ENCODE measurements at regions not wholly inside any gene's neighbourhood (a gene's known extent, or its start where the extent isn't known, plus 50 kb on each side); places are given as distances from the start of the nearest gene placed in this dataset.

GRCh38 chr17:53765129-53765528 is 57.6 kb upstream of the KIF2B start:
- TF ChIP-seq, protein P1, sequence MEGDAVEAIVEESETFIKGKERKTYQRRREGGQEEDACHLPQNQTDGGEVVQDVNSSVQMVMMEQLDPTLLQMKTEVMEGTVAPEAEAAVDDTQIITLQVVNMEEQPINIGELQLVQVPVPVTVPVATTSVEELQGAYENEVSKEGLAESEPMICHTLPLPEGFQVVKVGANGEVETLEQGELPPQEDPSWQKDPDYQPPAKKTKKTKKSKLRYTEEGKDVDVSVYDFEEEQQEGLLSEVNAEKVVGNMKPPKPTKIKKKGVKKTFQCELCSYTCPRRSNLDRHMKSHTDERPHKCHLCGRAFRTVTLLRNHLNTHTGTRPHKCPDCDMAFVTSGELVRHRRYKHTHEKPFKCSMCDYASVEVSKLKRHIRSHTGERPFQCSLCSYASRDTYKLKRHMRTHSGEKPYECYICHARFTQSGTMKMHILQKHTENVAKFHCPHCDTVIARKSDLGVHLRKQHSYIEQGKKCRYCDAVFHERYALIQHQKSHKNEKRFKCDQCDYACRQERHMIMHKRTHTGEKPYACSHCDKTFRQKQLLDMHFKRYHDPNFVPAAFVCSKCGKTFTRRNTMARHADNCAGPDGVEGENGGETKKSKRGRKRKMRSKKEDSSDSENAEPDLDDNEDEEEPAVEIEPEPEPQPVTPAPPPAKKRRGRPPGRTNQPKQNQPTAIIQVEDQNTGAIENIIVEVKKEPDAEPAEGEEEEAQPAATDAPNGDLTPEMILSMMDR (conservative IDR thresholded peaks at IDR 0.05; ENCODE audit: low read depth in 2 of 2) = no peak
- no peak for TF ChIP-seq EZH2phosphoT487 (IDR thresholded peaks at IDR 0.05; ENCODE audit: unreplicated experiment)
- TF ChIP-seq POLR2AphosphoS5 (IDR thresholded peaks at IDR 0.05; ENCODE audit: low read depth) = no peak
- TF ChIP-seq REST (IDR thresholded peaks at IDR 0.05; ENCODE audit: unreplicated experiment) = no peak
- no peak for TF ChIP-seq EZH2 (IDR thresholded peaks at IDR 0.05; ENCODE audit: low read depth, unreplicated experiment)
- TF ChIP-seq STAT1 (IDR thresholded peaks at IDR 0.05; ENCODE audit: unreplicated experiment) = no peak
- TF ChIP-seq ZNF114 (CRISPR knock-in tag; IDR thresholded peaks at IDR 0.05) = no peak
- no peak for TF ChIP-seq CREB1 (CRISPR knock-in tag; IDR thresholded peaks at IDR 0.05; ENCODE audit: low read depth)
- TF ChIP-seq NANOG (IDR thresholded peaks at IDR 0.05; ENCODE audit: borderline replicate concordance) = no peak
- no peak for TF ChIP-seq JUNB (IDR thresholded peaks at IDR 0.05; ENCODE audit: unreplicated experiment)
- TF ChIP-seq ETS1 (IDR thresholded peaks at IDR 0.05) = no peak
- no peak for TF ChIP-seq ZNF331 (CRISPR knock-in tag; IDR thresholded peaks at IDR 0.05; ENCODE audit: low read depth)
- TF ChIP-seq, protein P2, sequence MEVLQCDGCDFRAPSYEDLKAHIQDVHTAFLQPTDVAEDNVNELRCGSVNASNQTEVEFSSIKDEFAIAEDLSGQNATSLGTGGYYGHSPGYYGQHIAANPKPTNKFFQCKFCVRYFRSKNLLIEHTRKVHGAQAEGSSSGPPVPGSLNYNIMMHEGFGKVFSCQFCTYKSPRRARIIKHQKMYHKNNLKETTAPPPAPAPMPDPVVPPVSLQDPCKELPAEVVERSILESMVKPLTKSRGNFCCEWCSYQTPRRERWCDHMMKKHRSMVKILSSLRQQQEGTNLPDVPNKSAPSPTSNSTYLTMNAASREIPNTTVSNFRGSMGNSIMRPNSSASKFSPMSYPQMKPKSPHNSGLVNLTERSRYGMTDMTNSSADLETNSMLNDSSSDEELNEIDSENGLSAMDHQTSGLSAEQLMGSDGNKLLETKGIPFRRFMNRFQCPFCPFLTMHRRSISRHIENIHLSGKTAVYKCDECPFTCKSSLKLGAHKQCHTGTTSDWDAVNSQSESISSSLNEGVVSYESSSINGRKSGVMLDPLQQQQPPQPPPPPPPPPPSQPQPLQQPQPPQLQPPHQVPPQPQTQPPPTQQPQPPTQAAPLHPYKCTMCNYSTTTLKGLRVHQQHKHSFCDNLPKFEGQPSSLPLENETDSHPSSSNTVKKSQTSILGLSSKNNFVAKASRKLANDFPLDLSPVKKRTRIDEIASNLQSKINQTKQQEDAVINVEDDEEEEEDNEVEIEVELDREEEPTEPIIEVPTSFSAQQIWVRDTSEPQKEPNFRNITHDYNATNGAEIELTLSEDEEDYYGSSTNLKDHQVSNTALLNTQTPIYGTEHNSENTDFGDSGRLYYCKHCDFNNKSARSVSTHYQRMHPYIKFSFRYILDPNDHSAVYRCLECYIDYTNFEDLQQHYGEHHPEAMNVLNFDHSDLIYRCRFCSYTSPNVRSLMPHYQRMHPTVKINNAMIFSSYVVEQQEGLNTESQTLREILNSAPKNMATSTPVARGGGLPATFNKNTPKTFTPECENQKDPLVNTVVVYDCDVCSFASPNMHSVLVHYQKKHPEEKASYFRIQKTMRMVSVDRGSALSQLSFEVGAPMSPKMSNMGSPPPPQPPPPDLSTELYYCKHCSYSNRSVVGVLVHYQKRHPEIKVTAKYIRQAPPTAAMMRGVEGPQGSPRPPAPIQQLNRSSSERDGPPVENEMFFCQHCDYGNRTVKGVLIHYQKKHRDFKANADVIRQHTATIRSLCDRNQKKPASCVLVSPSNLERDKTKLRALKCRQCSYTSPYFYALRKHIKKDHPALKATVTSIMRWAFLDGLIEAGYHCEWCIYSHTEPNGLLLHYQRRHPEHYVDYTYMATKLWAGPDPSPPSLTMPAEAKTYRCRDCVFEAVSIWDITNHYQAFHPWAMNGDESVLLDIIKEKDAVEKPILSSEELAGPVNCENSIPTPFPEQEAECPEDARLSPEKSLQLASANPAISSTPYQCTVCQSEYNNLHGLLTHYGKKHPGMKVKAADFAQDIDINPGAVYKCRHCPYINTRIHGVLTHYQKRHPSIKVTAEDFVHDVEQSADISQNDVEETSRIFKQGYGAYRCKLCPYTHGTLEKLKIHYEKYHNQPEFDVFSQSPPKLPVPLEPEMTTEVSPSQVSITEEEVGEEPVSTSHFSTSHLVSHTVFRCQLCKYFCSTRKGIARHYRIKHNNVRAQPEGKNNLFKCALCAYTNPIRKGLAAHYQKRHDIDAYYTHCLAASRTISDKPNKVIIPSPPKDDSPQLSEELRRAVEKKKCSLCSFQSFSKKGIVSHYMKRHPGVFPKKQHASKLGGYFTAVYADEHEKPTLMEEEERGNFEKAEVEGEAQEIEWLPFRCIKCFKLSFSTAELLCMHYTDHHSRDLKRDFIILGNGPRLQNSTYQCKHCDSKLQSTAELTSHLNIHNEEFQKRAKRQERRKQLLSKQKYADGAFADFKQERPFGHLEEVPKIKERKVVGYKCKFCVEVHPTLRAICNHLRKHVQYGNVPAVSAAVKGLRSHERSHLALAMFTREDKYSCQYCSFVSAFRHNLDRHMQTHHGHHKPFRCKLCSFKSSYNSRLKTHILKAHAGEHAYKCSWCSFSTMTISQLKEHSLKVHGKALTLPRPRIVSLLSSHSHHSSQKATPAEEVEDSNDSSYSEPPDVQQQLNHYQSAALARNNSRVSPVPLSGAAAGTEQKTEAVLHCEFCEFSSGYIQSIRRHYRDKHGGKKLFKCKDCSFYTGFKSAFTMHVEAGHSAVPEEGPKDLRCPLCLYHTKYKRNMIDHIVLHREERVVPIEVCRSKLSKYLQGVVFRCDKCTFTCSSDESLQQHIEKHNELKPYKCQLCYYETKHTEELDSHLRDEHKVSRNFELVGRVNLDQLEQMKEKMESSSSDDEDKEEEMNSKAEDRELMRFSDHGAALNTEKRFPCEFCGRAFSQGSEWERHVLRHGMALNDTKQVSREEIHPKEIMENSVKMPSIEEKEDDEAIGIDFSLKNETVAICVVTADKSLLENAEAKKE (CRISPR knock-in tag; IDR thresholded peaks at IDR 0.05) = no peak

Data from GM23338 (cell line).